ENCODE measurements at regions not wholly inside any gene's neighbourhood (a gene's known extent, or its start where the extent isn't known, plus 50 kb on each side); places are given as distances from the start of the nearest gene placed in this dataset.

- POLR2A ChIA-PET = no interaction called here
- H3K4me3 ChIP-seq (ENCODE audit: control insufficient read depth in 1 of 2, extremely low read depth in 1 of 2, low read length in 1 of 2) = no peak overlapping the region
- Mint-ChIP-seq H3K27ac (no peak overlapping the region), H3K4me3 (no peak overlapping the region), H3K36me3 (no peaks in the 10 kb centered on the region), H3K4me1 (no peaks in the 10 kb centered on the region), H3K9me3 (no peaks in the 10 kb centered on the region), H3K27me3 (no peaks in the 10 kb centered on the region)
- CTCF ChIA-PET = no interaction called here
- no peak overlapping the region for H3K27ac ChIP-seq (ENCODE audit: low read length)
- no peak for DNase-seq
- no peaks in the 10 kb centered on the region for H3K9me3 ChIP-seq
- WGBS (ENCODE audit: insufficient coverage) = no CpG with 5 or more reads among the region's 3 CpGs
- no peak for ATAC-seq (replicated peaks in 1 of 4)
- no peaks in the 10 kb centered on the region for H3K4me1 ChIP-seq (ENCODE audit: control insufficient read depth in 1 of 2, extremely low read depth in 1 of 2, insufficient read depth in 2 of 2, low read length in 2 of 2)
- H3K27me3 ChIP-seq (replicated peaks in 1 of 2; ENCODE audit: control insufficient read depth in 2 of 2, extremely low read depth in 1 of 2, insufficient read depth in 2 of 2, low read length in 1 of 2) = no peaks in the 10 kb centered on the region
- H3K36me3 ChIP-seq (ENCODE audit: control insufficient read depth in 2 of 2, extremely low read depth in 1 of 2, insufficient read depth in 1 of 2, low read length in 1 of 2) = no peaks in the 10 kb centered on the region
Observed at GRCh38 chr12:59904874-59905521, 309.2 kb downstream of the SLC16A7 start.

DNA sequence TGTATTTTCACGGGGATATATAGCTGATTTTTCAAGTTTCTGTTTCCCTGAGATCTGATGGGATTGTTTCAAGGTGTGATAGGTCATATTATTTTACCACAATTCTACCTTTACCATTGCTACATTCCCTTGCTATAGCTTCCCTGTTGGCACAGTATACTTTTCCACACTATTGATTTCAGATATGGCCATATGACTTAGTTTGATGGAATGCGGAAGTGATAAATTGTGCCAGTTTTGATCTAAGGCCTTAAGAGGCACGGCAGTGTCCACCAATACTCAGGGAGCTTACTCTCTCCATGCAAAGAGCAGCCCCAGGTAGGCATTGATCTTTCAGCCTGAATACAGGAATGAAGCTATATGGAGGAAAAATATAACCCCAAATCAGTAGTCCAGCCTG, 315.7 kb downstream of the SLC16A7 start:
- Mint-ChIP-seq H3K36me3 (no peaks in the 10 kb centered on the region), H3K4me3 (no peak overlapping the region), H3K27ac (no peak overlapping the region), H3K4me1 (no peaks in the 10 kb centered on the region), H3K9me3 (no peaks in the 10 kb centered on the region), H3K27me3 (no peaks in the 10 kb centered on the region)
- WGBS (ENCODE audit: insufficient coverage) = no CpG with 5 or more reads among the region's 3 CpGs
- Histone ChIP-seq H3K27me3 (replicated peaks in 1 of 2; ENCODE audit: control insufficient read depth in 2 of 2, extremely low read depth in 1 of 2, insufficient read depth in 2 of 2, low read length in 1 of 2) (no peaks in the 10 kb centered on the region), H3K4me3 (ENCODE audit: control insufficient read depth in 1 of 2, extremely low read depth in 1 of 2, low read length in 1 of 2) (no peak overlapping the region), H3K36me3 (ENCODE audit: control insufficient read depth in 2 of 2, extremely low read depth in 1 of 2, insufficient read depth in 1 of 2, low read length in 1 of 2) (no peaks in the 10 kb centered on the region), H3K9me3 (no peaks in the 10 kb centered on the region), H3K27ac (ENCODE audit: low read length) (no peak overlapping the region), H3K4me1 (ENCODE audit: control insufficient read depth in 1 of 2, extremely low read depth in 1 of 2, insufficient read depth in 2 of 2, low read length in 2 of 2) (no peaks in the 10 kb centered on the region)
- no peak for DNase-seq
- no peak for ATAC-seq (replicated peaks in 1 of 4)
- POLR2A ChIA-PET = no interaction called here
- CTCF ChIA-PET = no interaction called here

DNA sequence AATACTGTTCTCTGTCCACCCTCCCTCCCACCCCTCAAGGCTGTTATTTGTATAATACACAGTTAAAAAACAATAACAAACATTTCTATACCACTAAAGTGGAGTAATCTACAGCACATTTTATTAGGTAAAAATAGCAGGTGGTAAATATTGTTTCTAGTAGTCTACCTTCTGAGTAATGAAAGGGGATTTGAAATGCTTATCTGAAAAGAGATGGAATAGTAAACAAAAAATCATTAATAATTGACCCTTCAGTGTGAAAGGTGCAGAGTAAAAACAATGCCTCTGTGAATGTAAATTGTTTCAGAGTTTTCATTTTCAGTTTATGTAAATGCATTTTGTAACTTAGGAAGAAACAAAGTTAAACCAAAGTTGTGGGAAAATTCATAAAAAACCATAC, 321.2 kb downstream of the SLC16A7 start:
- no peak overlapping the region for H3K4me3 Mint-ChIP-seq
- H3K4me1 ChIP-seq (ENCODE audit: control insufficient read depth in 1 of 2, extremely low read depth in 1 of 2, insufficient read depth in 2 of 2, low read length in 2 of 2) = no peaks in the 10 kb centered on the region
- H3K9me3 ChIP-seq = no peaks in the 10 kb centered on the region
- H3K4me3 ChIP-seq (ENCODE audit: control insufficient read depth in 1 of 2, extremely low read depth in 1 of 2, low read length in 1 of 2) = no peak overlapping the region
- no peaks in the 10 kb centered on the region for H3K27me3 Mint-ChIP-seq
- POLR2A ChIA-PET = no interaction called here
- DNase-seq = no peak
- no peaks in the 10 kb centered on the region for H3K36me3 ChIP-seq (ENCODE audit: control insufficient read depth in 2 of 2, extremely low read depth in 1 of 2, insufficient read depth in 1 of 2, low read length in 1 of 2)
- no peaks in the 10 kb centered on the region for H3K4me1 Mint-ChIP-seq
- peaks cover 0 to 6% (median 4%) of the 10 kb centered on the region in 3 donors for H3K9me3 Mint-ChIP-seq
- no peak overlapping the region for H3K27ac Mint-ChIP-seq
- H3K27me3 ChIP-seq (replicated peaks in 1 of 2; ENCODE audit: control insufficient read depth in 2 of 2, extremely low read depth in 1 of 2, insufficient read depth in 2 of 2, low read length in 1 of 2) = no peaks in the 10 kb centered on the region
- no peaks in the 10 kb centered on the region for H3K36me3 Mint-ChIP-seq
- CTCF ChIA-PET = no interaction called here
- ATAC-seq (replicated peaks in 1 of 4) = no peak
- H3K27ac ChIP-seq (ENCODE audit: low read length) = no peak overlapping the region

DNA sequence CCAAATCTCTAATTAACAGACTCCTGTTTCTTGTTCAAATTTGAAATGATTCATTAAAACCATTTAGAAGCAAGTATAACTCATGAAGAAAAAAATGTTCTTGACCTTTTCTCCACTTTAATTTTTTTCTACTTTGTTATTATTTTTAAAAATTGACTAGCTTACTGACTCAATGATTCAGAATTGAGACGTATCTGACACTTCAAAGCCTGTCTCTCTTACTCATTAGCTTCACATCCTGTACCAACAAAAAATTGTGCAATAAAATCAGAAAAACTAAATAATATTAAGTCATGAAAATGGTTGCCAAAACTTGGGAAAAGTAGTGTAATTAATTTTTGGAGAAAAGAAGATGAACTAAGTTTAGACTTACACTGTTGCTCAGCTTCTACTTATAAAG, 331.2 kb downstream of the SLC16A7 start:
- WGBS (ENCODE audit: insufficient coverage) = no CpG with 5 or more reads among the region's 1 CpG
- POLR2A ChIA-PET = no interaction called here
- no peak for ATAC-seq (replicated peaks in 1 of 4)

GRCh38 chr12:59928416-59928815, 332.6 kb downstream of the SLC16A7 start:
- Mint-ChIP-seq H3K4me1 (no peaks in the 10 kb centered on the region), H3K27ac (no peak overlapping the region), H3K27me3 (no peaks in the 10 kb centered on the region), H3K9me3 (peaks cover 4 to 13% (median 9%) of the 10 kb centered on the region in 3 donors), H3K4me3 (no peak overlapping the region), H3K36me3 (no peaks in the 10 kb centered on the region)
- H3K27me3 ChIP-seq (replicated peaks in 1 of 2; ENCODE audit: control insufficient read depth in 2 of 2, extremely low read depth in 1 of 2, insufficient read depth in 2 of 2, low read length in 1 of 2) = no peaks in the 10 kb centered on the region
- ChIA-PET POLR2A (no interaction called here), CTCF (no interaction called here)
- no peaks in the 10 kb centered on the region for H3K4me1 ChIP-seq (ENCODE audit: control insufficient read depth in 1 of 2, extremely low read depth in 1 of 2, insufficient read depth in 2 of 2, low read length in 2 of 2)
- H3K36me3 ChIP-seq (ENCODE audit: control insufficient read depth in 2 of 2, extremely low read depth in 1 of 2, insufficient read depth in 1 of 2, low read length in 1 of 2) = no peaks in the 10 kb centered on the region
- no peak for ATAC-seq (replicated peaks in 1 of 4)
- WGBS (ENCODE audit: insufficient coverage) = 93% methylated on average over 1 of the region's 1 CpG
- no peak for DNase-seq
- no peak overlapping the region for H3K4me3 ChIP-seq (ENCODE audit: control insufficient read depth in 1 of 2, extremely low read depth in 1 of 2, low read length in 1 of 2)
- H3K27ac ChIP-seq (ENCODE audit: low read length) = no peak overlapping the region
- no peaks in the 10 kb centered on the region for H3K9me3 ChIP-seq

More for the DNA sequence above, 331.2 kb downstream of the SLC16A7 start:
- Histone ChIP-seq H3K4me1 (ENCODE audit: control insufficient read depth in 1 of 2, extremely low read depth in 1 of 2, insufficient read depth in 2 of 2, low read length in 2 of 2) (no peaks in the 10 kb centered on the region), H3K27me3 (replicated peaks in 1 of 2; ENCODE audit: control insufficient read depth in 2 of 2, extremely low read depth in 1 of 2, insufficient read depth in 2 of 2, low read length in 1 of 2) (no peaks in the 10 kb centered on the region), H3K4me3 (ENCODE audit: control insufficient read depth in 1 of 2, extremely low read depth in 1 of 2, low read length in 1 of 2) (no peak overlapping the region), H3K27ac (ENCODE audit: low read length) (no peak overlapping the region), H3K9me3 (no peaks in the 10 kb centered on the region), H3K36me3 (ENCODE audit: control insufficient read depth in 2 of 2, extremely low read depth in 1 of 2, insufficient read depth in 1 of 2, low read length in 1 of 2) (no peaks in the 10 kb centered on the region)
- no peak for DNase-seq
- Mint-ChIP-seq H3K36me3 (no peaks in the 10 kb centered on the region), H3K4me3 (no peak overlapping the region), H3K27ac (no peak overlapping the region), H3K27me3 (no peaks in the 10 kb centered on the region), H3K4me1 (no peaks in the 10 kb centered on the region), H3K9me3 (peaks cover 2 to 9% (median 8%) of the 10 kb centered on the region in 3 donors)
- CTCF ChIA-PET = no interaction called here

DNA sequence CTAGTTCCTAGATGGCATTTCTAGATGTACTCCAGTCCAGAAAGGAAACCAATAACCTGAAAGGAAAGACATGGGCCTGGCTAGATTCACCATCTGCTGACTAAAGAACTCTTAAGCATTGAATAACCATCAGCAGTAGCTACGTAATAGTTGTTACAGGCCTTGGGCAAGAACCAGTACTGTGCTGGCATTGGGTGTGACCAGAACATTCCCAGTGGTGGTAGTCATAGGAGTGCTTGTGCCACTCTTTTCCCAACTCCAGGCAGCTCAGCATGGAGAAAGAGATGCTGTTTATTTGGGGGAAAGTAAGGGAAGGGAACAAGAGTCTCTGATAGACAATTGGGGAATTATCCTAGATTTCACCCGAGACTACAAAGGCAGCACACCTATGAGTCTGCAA, 333.3 kb downstream of the SLC16A7 start:
- Mint-ChIP-seq H3K27ac (no peak overlapping the region), H3K27me3 (no peaks in the 10 kb centered on the region), H3K4me3 (no peak overlapping the region), H3K9me3 (peaks cover 4 to 13% (median 9%) of the 10 kb centered on the region in 3 donors), H3K4me1 (no peaks in the 10 kb centered on the region), H3K36me3 (no peaks in the 10 kb centered on the region)
- 100% methylated on average over 1 of the region's 2 CpGs for WGBS (ENCODE audit: insufficient coverage)
- ChIA-PET CTCF (no interaction called here), POLR2A (no interaction called here)
- H3K27ac ChIP-seq (ENCODE audit: low read length) = no peak overlapping the region
- H3K4me1 ChIP-seq (ENCODE audit: control insufficient read depth in 1 of 2, extremely low read depth in 1 of 2, insufficient read depth in 2 of 2, low read length in 2 of 2) = no peaks in the 10 kb centered on the region
- H3K36me3 ChIP-seq (ENCODE audit: control insufficient read depth in 2 of 2, extremely low read depth in 1 of 2, insufficient read depth in 1 of 2, low read length in 1 of 2) = no peaks in the 10 kb centered on the region
- DNase-seq (no peak), ATAC-seq (replicated peaks in 1 of 4) (no peak)
- H3K27me3 ChIP-seq (replicated peaks in 1 of 2; ENCODE audit: control insufficient read depth in 2 of 2, extremely low read depth in 1 of 2, insufficient read depth in 2 of 2, low read length in 1 of 2) = no peaks in the 10 kb centered on the region
- no peaks in the 10 kb centered on the region for H3K9me3 ChIP-seq
- H3K4me3 ChIP-seq (ENCODE audit: control insufficient read depth in 1 of 2, extremely low read depth in 1 of 2, low read length in 1 of 2) = no peak overlapping the region

DNA sequence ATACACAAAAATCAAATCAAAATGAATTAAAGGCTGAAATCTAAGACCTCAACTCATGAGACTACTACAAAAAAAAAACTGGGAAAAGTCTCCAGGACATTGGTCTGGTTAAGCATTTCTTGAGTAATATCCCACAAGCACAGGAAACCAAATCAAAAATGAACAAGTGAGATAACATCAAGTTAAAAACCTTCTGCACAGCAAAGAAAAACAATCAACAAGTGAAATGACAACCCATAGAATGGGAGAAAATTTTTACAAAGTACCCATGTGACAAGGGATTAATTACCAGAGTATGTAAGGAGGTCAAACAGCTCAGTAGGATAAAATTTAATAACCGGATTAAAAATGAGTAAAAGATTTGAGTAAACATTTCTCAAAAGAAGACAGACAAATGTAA, 338.7 kb downstream of the SLC16A7 start:
- ATAC-seq (replicated peaks in 1 of 4) (no peak), DNase-seq (no peak)
- CTCF ChIA-PET = no interaction called here
- no peak overlapping the region for H3K27ac Mint-ChIP-seq
- Histone ChIP-seq H3K27ac (ENCODE audit: low read length) (no peak overlapping the region), H3K4me3 (ENCODE audit: control insufficient read depth in 1 of 2, extremely low read depth in 1 of 2, low read length in 1 of 2) (no peak overlapping the region), H3K27me3 (replicated peaks in 1 of 2; ENCODE audit: control insufficient read depth in 2 of 2, extremely low read depth in 1 of 2, insufficient read depth in 2 of 2, low read length in 1 of 2) (no peaks in the 10 kb centered on the region), H3K4me1 (ENCODE audit: control insufficient read depth in 1 of 2, extremely low read depth in 1 of 2, insufficient read depth in 2 of 2, low read length in 2 of 2) (no peaks in the 10 kb centered on the region), H3K9me3 (no peaks in the 10 kb centered on the region), H3K36me3 (ENCODE audit: control insufficient read depth in 2 of 2, extremely low read depth in 1 of 2, insufficient read depth in 1 of 2, low read length in 1 of 2) (no peaks in the 10 kb centered on the region)
- peaks cover 4 to 13% (median 10%) of the 10 kb centered on the region in 3 donors for H3K9me3 Mint-ChIP-seq
- WGBS (ENCODE audit: insufficient coverage) = no CpG with 5 or more reads among the region's 1 CpG
- H3K36me3 Mint-ChIP-seq = no peaks in the 10 kb centered on the region
- H3K4me3 Mint-ChIP-seq = no peak overlapping the region
- no peaks in the 10 kb centered on the region for H3K27me3 Mint-ChIP-seq
- no peaks in the 10 kb centered on the region for H3K4me1 Mint-ChIP-seq
- POLR2A ChIA-PET = no interaction called here

Measured in T-cell (primary cell).